ENCODE measurements at regions not wholly inside any gene's neighbourhood (a gene's known extent, or its start where the extent isn't known, plus 50 kb on each side); places are given as distances from the start of the nearest gene placed in this dataset.

- TF ChIP-seq CTCF (IDR thresholded peaks at IDR 0.05) (no peak), EZH2 (IDR thresholded peaks at IDR 0.05) (no peak), EZH2phosphoT487 (IDR thresholded peaks at IDR 0.05) (no peak)
Measured at GRCh38 chr6:22651731-22652130, 82.4 kb downstream of the HDGFL1 start.

Measured in neural progenitor cell (in vitro differentiated cells).